H1 (cell line): ENCODE measurements at regions not wholly inside any gene's neighbourhood (a gene's known extent, or its start where the extent isn't known, plus 50 kb on each side); places are given as distances from the start of the nearest gene placed in this dataset.

Experiments
- CTCF ChIA-PET: fragments of 300-600 bp; sonication (Branson Sonifier 250); formaldehyde crosslinking; loops from one replicate; lab custom pipeline; 2021; ENCODE audit not compliant: partially characterized antibody; lab: Charles Lee
- POLR2A ChIA-PET: fragments of 300-600 bp; sonication (Branson Sonifier 250); formaldehyde crosslinking; loops from one replicate; lab custom pipeline; 2021; ENCODE audit warnings: inconsistent platforms; ENCODE audit not compliant: partially characterized antibody; lab: Charles Lee
- DNase-seq, 2 experiments: peaks; one replicate each; pipeline versions ENCODE4 v3.0.0 to v3.0.0-alpha.2; 2010 to 2022; ENCODE audit warnings: low spot score in 2 of 2, low read depth in 1 of 2, mixed read lengths in 1 of 2
- FAIRE-seq: peaks from 2 replicates; lab custom pipeline; 2011; peaks lifted over from hg19 to GRCh38; lab: Jason Lieb, UNC
- H2AFZ ChIP-seq: 2 replicates; pipeline ENCODE4 v1.8.1; 2012; ENCODE audit warnings: low read length, inconsistent platforms
- H2AK5ac ChIP-seq: 2 replicates; pipeline ENCODE4 v1.6.1; 2013; ENCODE audit warnings: low read depth, low read length
- H2BK120ac ChIP-seq: replicated peaks from 2 replicates; pipeline ENCODE3; 2013; ENCODE audit warnings: low read depth, low read length, inconsistent platforms
- H2BK12ac ChIP-seq: 2 replicates; pipeline ENCODE4 v1.6.1; 2013; ENCODE audit warnings: low read depth, low read length
- H2BK15ac ChIP-seq: 2 replicates; pipeline ENCODE4 v1.6.1; 2013; ENCODE audit warnings: low read length
- H2BK20ac ChIP-seq: 2 replicates; pipeline ENCODE4 v1.6.1; 2013; ENCODE audit warnings: low read length
- H2BK5ac ChIP-seq: 2 replicates; pipeline ENCODE4 v1.6.1; 2013; ENCODE audit warnings: low read depth, low read length
- H3K14ac ChIP-seq: 2 replicates; pipeline ENCODE4 v1.6.1; 2013; ENCODE audit warnings: inconsistent platforms; ENCODE audit not compliant: insufficient read length
- H3K18ac ChIP-seq: 2 replicates; pipeline ENCODE4 v1.6.1; 2013; ENCODE audit warnings: low read length; ENCODE audit errors: extremely low read depth
- H3K23ac ChIP-seq: 2 replicates; pipeline ENCODE4 v1.6.1; 2013; ENCODE audit warnings: inconsistent platforms; ENCODE audit not compliant: insufficient read length
- H3K23me2 ChIP-seq: 2 replicates; pipeline ENCODE4 v1.6.1; 2013; ENCODE audit warnings: low read depth, low read length
- H3K27ac ChIP-seq: 2 replicates; pipeline ENCODE4 v1.6.1; 2011; ENCODE audit warnings: low read depth, low read length, inconsistent platforms
- H3K27me3 ChIP-seq, 4 experiments: replicated peaks in 1 of 4; 1 replicate in 1 of 4; 2 replicates in 3 of 4; pipeline versions ENCODE4 v1.6.1 to v1.8.1; 2011 to 2013; ENCODE audit warnings: low read length in 3 of 4, mild to moderate bottlenecking in 3 of 4, inconsistent platforms in 2 of 4, mixed read lengths in 2 of 4, moderate library complexity in 1 of 4; ENCODE audit not compliant: control insufficient read depth in 3 of 4, insufficient read depth in 3 of 4; ENCODE audit errors: extremely low read depth in 1 of 4
- H3K36me3 ChIP-seq, 4 experiments: 2 replicates each; pipeline versions ENCODE4 v1.6.1 to v1.8.1; 2011 to 2013; ENCODE audit warnings: mild to moderate bottlenecking in 4 of 4, low read length in 3 of 4, moderate library complexity in 2 of 4, control low read depth in 1 of 4, inconsistent platforms in 1 of 4; ENCODE audit not compliant: insufficient read depth in 4 of 4, control insufficient read depth in 2 of 4
- H3K4ac ChIP-seq: replicated peaks from 2 replicates; pipeline ENCODE3; 2013; ENCODE audit warnings: low read length, low read depth, mixed read lengths, inconsistent platforms; ENCODE audit not compliant: insufficient read length
- H3K4me1 ChIP-seq, 4 experiments: replicated peaks in 1 of 4; 1 replicate in 1 of 4; 2 replicates in 3 of 4; pipeline versions ENCODE4 v1.6.1 to v1.8.1; 2011 to 2013; ENCODE audit warnings: low read length in 3 of 4, inconsistent platforms in 2 of 4, mixed read lengths in 1 of 4; ENCODE audit not compliant: insufficient read depth in 4 of 4, control insufficient read depth in 3 of 4
- H3K4me2 ChIP-seq, 2 experiments: 2 replicates each; pipeline versions ENCODE4 v1.6.1 to v1.8.1; 2011 to 2013; ENCODE audit warnings: low read depth in 2 of 2, low read length in 2 of 2, control low read depth in 1 of 2, inconsistent platforms in 1 of 2, mild to moderate bottlenecking in 1 of 2; ENCODE audit not compliant: insufficient read depth in 1 of 2
- H3K4me3 ChIP-seq, 4 experiments: fragments of 200-600, 300-600 bp in 1 of 4; sonication (generic), shearing (Covaris generic), sonication (Bioruptor Twin) in 1 of 4; 2 replicates each; pipeline versions ENCODE4 v1.5.1 to v1.8.1; 2011 to 2016; ENCODE audit warnings: low read length in 4 of 4, low read depth in 3 of 4, control low read depth in 2 of 4, inconsistent platforms in 2 of 4, mild to moderate bottlenecking in 2 of 4, mixed read lengths in 1 of 4, moderate library complexity in 1 of 4; ENCODE audit not compliant: insufficient read depth in 2 of 4; ENCODE audit errors: extremely low read depth in 1 of 4
- H3K56ac ChIP-seq: replicated peaks from 2 replicates; pipeline ENCODE3; 2013; ENCODE audit warnings: low read depth, mild to moderate bottlenecking, mixed read lengths, low read length, inconsistent platforms; ENCODE audit not compliant: insufficient read length
- H3K79me1 ChIP-seq: 2 replicates; pipeline ENCODE4 v1.6.1; 2013; ENCODE audit warnings: low read depth, low read length, control low read depth
- H3K79me2 ChIP-seq, 2 experiments: 2 replicates each; pipeline versions ENCODE4 v1.6.1 to v1.8.1; 2012 to 2013; ENCODE audit warnings: low read length in 2 of 2, mild to moderate bottlenecking in 2 of 2, inconsistent platforms in 1 of 2; ENCODE audit not compliant: insufficient read depth in 2 of 2, control insufficient read depth in 1 of 2
- H3K9ac ChIP-seq, 4 experiments: replicated peaks in 1 of 4; 1 replicate in 1 of 4; 2 replicates in 3 of 4; pipeline versions ENCODE4 v1.6.1 to v1.8.1; 2011 to 2013; ENCODE audit warnings: low read depth in 3 of 4, low read length in 3 of 4, control low read depth in 2 of 4, mild to moderate bottlenecking in 2 of 4, moderate library complexity in 2 of 4, inconsistent platforms in 1 of 4; ENCODE audit errors: extremely low read depth in 1 of 4
- H3K9me3 ChIP-seq, 2 experiments: 2 replicates each; pipeline versions ENCODE4 v1.6.1 to v1.8.1; 2012 to 2013; ENCODE audit warnings: mild to moderate bottlenecking in 2 of 2, moderate library complexity in 2 of 2, control low read depth in 1 of 2, inconsistent platforms in 1 of 2, low read depth in 1 of 2, low read length in 1 of 2, mixed read lengths in 1 of 2; ENCODE audit not compliant: insufficient read depth in 2 of 2
- H4K20me1 ChIP-seq, 2 experiments: replicated peaks in 1 of 2; 2 replicates each; pipeline versions ENCODE3 to v1.8.1; 2011 to 2013; ENCODE audit warnings: inconsistent platforms in 2 of 2, low read length in 2 of 2, mild to moderate bottlenecking in 1 of 2; ENCODE audit not compliant: insufficient read depth in 2 of 2, control insufficient read depth in 1 of 2
- H4K5ac ChIP-seq: 2 replicates; pipeline ENCODE4 v1.6.1; 2013; ENCODE audit warnings: low read length, low read depth, mixed read lengths, inconsistent platforms; ENCODE audit not compliant: insufficient read length
- H4K8ac ChIP-seq: 2 replicates; pipeline ENCODE4 v1.8.0; 2013; ENCODE audit warnings: mild to moderate bottlenecking, moderate library complexity, low read length, inconsistent platforms; ENCODE audit not compliant: insufficient read depth; ENCODE audit errors: extremely low read depth
- H4K91ac ChIP-seq: replicated peaks from 2 replicates; pipeline ENCODE3; 2013; ENCODE audit warnings: low read length, mixed read lengths, inconsistent platforms; ENCODE audit not compliant: insufficient read length
- BACH1 ChIP-seq: IDR thresholded peaks from 2 replicates; pipeline ENCODE4 v1.6.1; 2012; ENCODE audit warnings: low read length, improper control_type of control experiment
- CBX5 ChIP-seq: fragments of 300-800, 300-1000 bp; sonication (generic); IDR thresholded peaks from 2 replicates; pipeline ENCODE4 v1.7.1; 2016; ENCODE audit warnings: antibody characterized with exemption, low read length, low read depth
- WGBS, 2 experiments: shearing (Covaris generic) in 1 of 2; methylation state at CpG; one replicate each; pipeline versions ENCODE4 v1.1.6 to v1.1.7; 2013 to 2015; ENCODE audit warnings: low lambda C conversion rate in 2 of 2, mixed read lengths in 2 of 2, inconsistent platforms in 1 of 2, low coverage in 1 of 2, missing lambda C conversion rate in 1 of 2; ENCODE audit not compliant: insufficient replicate concordance in 2 of 2, insufficient coverage in 1 of 2, insufficient read length in 1 of 2; ENCODE audit errors: extremely low coverage in 1 of 2, missing lambda C conversion rate in 1 of 2; 5-methylcytosine and 5-hydroxymethylcytosine counted together

DNA sequence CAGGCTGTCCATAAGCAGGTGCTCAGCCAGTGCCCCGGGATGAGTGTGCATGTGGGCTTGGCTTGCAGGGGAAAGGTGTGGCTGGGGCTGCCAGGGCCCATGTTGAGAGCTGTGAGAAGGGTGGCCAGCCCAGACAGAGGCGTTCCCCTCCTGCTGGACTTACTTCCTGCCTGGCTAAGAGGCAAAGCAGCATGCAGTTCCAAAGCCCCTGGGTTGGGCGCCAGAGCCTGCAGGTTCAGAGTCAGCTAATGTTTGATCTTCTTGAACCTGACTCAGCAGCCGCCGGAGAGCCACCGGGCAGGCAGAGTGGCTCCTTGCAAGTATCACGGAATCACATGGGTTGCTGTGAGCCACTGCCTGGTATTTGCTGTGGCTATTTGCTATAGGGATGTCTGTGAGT, 168.4 kb upstream of the MAP1B start:
- H3K9ac ChIP-seq = no peak overlapping the region
- peak; percentile 76 for TF ChIP-seq BACH1
- no peak for TF ChIP-seq CBX5

More for the DNA sequence above, 168.4 kb upstream of the MAP1B start:
- no peak overlapping the region for H4K8ac ChIP-seq
- FAIRE-seq = no peak
- no peaks in the 10 kb centered on the region for H3K79me1 ChIP-seq
- H3K18ac ChIP-seq = peak overlapping the region; percentile 38; the same call in 1 of the 2 replicates
- H2AFZ ChIP-seq = peak overlapping the region; percentile 73
- H3K23me2 ChIP-seq = no peaks in the 10 kb centered on the region
- 81% methylated on average over 7 of the region's 7 CpGs; no CpG with 5 or more reads in 1 of the 2 experiments for WGBS, 2 experiments
- no peaks in the 10 kb centered on the region for H3K9me3 ChIP-seq
- no peak overlapping the region for H2BK12ac ChIP-seq
- H3K4me3 ChIP-seq = no peak overlapping the region
- no peak for DNase-seq
- H2AK5ac ChIP-seq = no peak overlapping the region
- no peak overlapping the region for H3K4me2 ChIP-seq
- no peak overlapping the region for H3K4ac ChIP-seq
- no peak overlapping the region for H2BK120ac ChIP-seq
- ChIA-PET CTCF (interaction anchor here (0.6 kb wide), 1 partner anchor 77 kb away, joined by 3 read pairs; no protein-coding TSS in a partner anchor), POLR2A (interaction anchor here (0.6 kb wide), 1 partner anchor 236 kb away, joined by 3 read pairs; no protein-coding TSS in a partner anchor)
- H4K5ac ChIP-seq = no peak overlapping the region
- H3K56ac ChIP-seq = no peak overlapping the region
- H4K20me1 ChIP-seq = no peaks in the 10 kb centered on the region
- H2BK20ac ChIP-seq = no peak overlapping the region; the same call in 1 of the 2 replicates
- H3K79me2 ChIP-seq = no peaks in the 10 kb centered on the region
- no peak overlapping the region for H2BK5ac ChIP-seq
- no peak overlapping the region for H3K14ac ChIP-seq
- no peak overlapping the region for H3K27ac ChIP-seq
- H3K4me1 ChIP-seq = peaks cover 4 to 19% (median 8%) of the 10 kb centered on the region in 4 experiments
- H2BK15ac ChIP-seq = no peak overlapping the region; the same call in 1 of the 2 replicates
- H3K36me3 ChIP-seq = no peaks in the 10 kb centered on the region
- H4K91ac ChIP-seq = peak overlapping the region; percentile 58
- no peaks in the 10 kb centered on the region for H3K27me3 ChIP-seq
- no peak overlapping the region for H3K23ac ChIP-seq
